ENCODE measurements at regions not wholly inside any gene's neighbourhood (a gene's known extent, or its start where the extent isn't known, plus 50 kb on each side); places are given as distances from the start of the nearest gene placed in this dataset.

GRCh38 chr13:73684286-73684685 lies 449.9 kb downstream of the KLF12 start:
- Mint-ChIP-seq H3K4me1 (ENCODE audit: low read depth) (no peaks in the 10 kb centered on the region), H3K9me3 (ENCODE audit: low read depth) (no peaks in the 10 kb centered on the region), H3K36me3 (ENCODE audit: low read depth) (peaks cover 6% of the 10 kb centered on the region), H3K4me3 (ENCODE audit: unreplicated experiment) (no peak overlapping the region), H3K27me3 (ENCODE audit: low read depth) (no peaks in the 10 kb centered on the region), H3K27ac (ENCODE audit: unreplicated experiment) (no peak overlapping the region)
- no peak for TF ChIP-seq CTCF (IDR thresholded peaks at IDR 0.05)
- no peak for DNase-seq (ENCODE audit: low spot score)

- Mint-ChIP-seq H3K36me3 (ENCODE audit: low read depth) (peaks cover 6% of the 10 kb centered on the region), H3K4me1 (ENCODE audit: low read depth) (no peaks in the 10 kb centered on the region), H3K9me3 (ENCODE audit: low read depth) (no peaks in the 10 kb centered on the region), H3K27ac (ENCODE audit: unreplicated experiment) (no peak overlapping the region), H3K4me3 (ENCODE audit: unreplicated experiment) (no peak overlapping the region), H3K27me3 (ENCODE audit: low read depth) (no peaks in the 10 kb centered on the region)
- DNase-seq (ENCODE audit: low spot score), result no peak
- no peak for TF ChIP-seq CTCF (IDR thresholded peaks at IDR 0.05)
These were observed 450.5 kb downstream of the KLF12 start for GRCh38 chr13:73683746-73684145.

- no peaks in the 10 kb centered on the region for H3K9me3 Mint-ChIP-seq (ENCODE audit: low read depth)
- peaks cover 11% of the 10 kb centered on the region for H3K4me1 Mint-ChIP-seq (ENCODE audit: low read depth)
- H3K27ac Mint-ChIP-seq (ENCODE audit: unreplicated experiment), result no peak overlapping the region
- TF ChIP-seq CTCF (IDR thresholded peaks at IDR 0.05), result no peak
- no peak for DNase-seq (ENCODE audit: low spot score)
- H3K27me3 Mint-ChIP-seq (ENCODE audit: low read depth), result no peaks in the 10 kb centered on the region
- no peak overlapping the region for H3K4me3 Mint-ChIP-seq (ENCODE audit: unreplicated experiment)
- H3K36me3 Mint-ChIP-seq (ENCODE audit: low read depth), result peaks cover 6% of the 10 kb centered on the region
These were observed 452.4 kb downstream of the KLF12 start for GRCh38 chr13:73681779-73682178.

- Mint-ChIP-seq H3K27me3 (ENCODE audit: low read depth) (no peaks in the 10 kb centered on the region), H3K36me3 (ENCODE audit: low read depth) (peaks cover 6% of the 10 kb centered on the region), H3K4me1 (ENCODE audit: low read depth) (peaks cover 12% of the 10 kb centered on the region), H3K9me3 (ENCODE audit: low read depth) (no peaks in the 10 kb centered on the region), H3K27ac (ENCODE audit: unreplicated experiment) (no peak overlapping the region), H3K4me3 (ENCODE audit: unreplicated experiment) (no peak overlapping the region)
- no peak for TF ChIP-seq CTCF (IDR thresholded peaks at IDR 0.05)
- no peak for DNase-seq (ENCODE audit: low spot score)
These were observed 453.2 kb downstream of the KLF12 start for GRCh38 chr13:73681015-73681414.

DNA sequence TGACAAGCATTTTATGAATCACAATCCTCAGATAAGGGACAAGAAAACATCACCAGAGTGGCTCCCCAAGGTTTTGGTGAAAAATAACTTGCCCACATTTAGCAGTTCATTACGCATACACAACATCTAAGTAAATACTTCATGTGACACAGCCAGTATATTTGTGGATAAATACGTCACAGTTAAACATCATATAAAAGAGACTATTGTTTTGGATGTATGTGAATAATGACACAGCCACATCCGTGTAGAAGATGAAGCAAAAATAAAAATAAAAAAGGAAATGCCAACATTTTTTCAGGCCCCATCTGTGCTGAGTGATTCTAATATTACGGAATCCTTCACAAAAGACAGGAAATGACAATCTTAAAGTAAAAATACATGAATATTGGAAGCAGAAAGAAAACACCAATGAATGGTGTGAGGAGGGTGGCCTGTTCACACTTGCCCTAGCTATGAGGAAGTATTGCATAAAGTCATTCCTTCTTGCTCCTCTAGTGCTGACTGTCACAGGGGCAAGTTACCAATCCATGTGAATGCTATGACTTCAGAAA lies 457.1 kb downstream of the KLF12 start:
- Mint-ChIP-seq H3K27me3 (ENCODE audit: low read depth) (no peaks in the 10 kb centered on the region), H3K9me3 (ENCODE audit: low read depth) (no peaks in the 10 kb centered on the region), H3K4me1 (ENCODE audit: low read depth) (peaks cover 12% of the 10 kb centered on the region), H3K36me3 (ENCODE audit: low read depth) (peaks cover 3% of the 10 kb centered on the region), H3K4me3 (ENCODE audit: unreplicated experiment) (no peak overlapping the region), H3K27ac (ENCODE audit: unreplicated experiment) (no peak overlapping the region)
- no peak for DNase-seq (ENCODE audit: low spot score)
- TF ChIP-seq CTCF (IDR thresholded peaks at IDR 0.05), result no peak

All from chondrocyte (in vitro differentiated cells).